GM12878 (cell line): ENCODE measurements at regions not wholly inside any gene's neighbourhood (a gene's known extent, or its start where the extent isn't known, plus 50 kb on each side); places are given as distances from the start of the nearest gene placed in this dataset.

ENCODE experiments used
- EED ChIP-seq: sonication (generic); IDR thresholded peaks from 2 replicates; pipeline ENCODE4 v1.6.1; 2016; ENCODE audit warnings: antibody characterized with exemption, low read depth
- ESRRA ChIP-seq: IDR thresholded peaks from 2 replicates; pipeline ENCODE4 v1.6.1; 2012; ENCODE audit warnings: mild to moderate bottlenecking, low read length, improper control_type of control experiment
- MYB ChIP-seq: fragments of 150-350 bp; IDR thresholded peaks from 2 replicates; pipeline ENCODE4 v1.6.1; 2014; ENCODE audit warnings: mild to moderate bottlenecking, low read depth, low read length, borderline replicate concordance
- NFXL1 ChIP-seq: fragments of 450-650 bp; IDR thresholded peaks from 2 replicates; pipeline ENCODE4 v1.6.1; 2017; ENCODE audit warnings: antibody characterized with exemption, mild to moderate bottlenecking, borderline replicate concordance
- NR2C2 ChIP-seq: IDR thresholded peaks from 2 replicates; pipeline ENCODE4 v1.6.1; 2011; ENCODE audit warnings: borderline replicate concordance, low read depth; ENCODE audit not compliant: control insufficient read depth, insufficient read length
- NRF1 ChIP-seq: conservative IDR thresholded peaks from 2 replicates; pipeline ENCODE4 v1.6.1; 2011; ENCODE audit warnings: mild to moderate bottlenecking, low read depth, low read length, improper control_type of control experiment
- SIN3A ChIP-seq: IDR thresholded peaks from 2 replicates; pipeline ENCODE4 v1.6.1; 2012; ENCODE audit warnings: low read depth, low read length, improper control_type of control experiment
- SIX5 ChIP-seq: IDR thresholded peaks from 2 replicates; pipeline ENCODE4 v1.6.1; 2011; ENCODE audit warnings: mild to moderate bottlenecking, low read depth, low read length, moderate library complexity; ENCODE audit not compliant: severe bottlenecking
- TCF12 ChIP-seq: IDR thresholded peaks from 2 replicates; pipeline ENCODE4 v1.6.1; 2011; ENCODE audit warnings: low read depth, mild to moderate bottlenecking, low read length
- TF ChIP-seq, protein P1 (sequence below): fragments of 450-650 bp; IDR thresholded peaks from 2 replicates; pipeline ENCODE4 v1.6.1; 2016; ENCODE audit warnings: mild to moderate bottlenecking, moderate library complexity, borderline replicate concordance
- TF ChIP-seq, protein P2 (sequence below): fragments of 450-650 bp; IDR thresholded peaks from 2 replicates; pipeline ENCODE4 v1.6.1; 2017; ENCODE audit warnings: mild to moderate bottlenecking

DNA sequence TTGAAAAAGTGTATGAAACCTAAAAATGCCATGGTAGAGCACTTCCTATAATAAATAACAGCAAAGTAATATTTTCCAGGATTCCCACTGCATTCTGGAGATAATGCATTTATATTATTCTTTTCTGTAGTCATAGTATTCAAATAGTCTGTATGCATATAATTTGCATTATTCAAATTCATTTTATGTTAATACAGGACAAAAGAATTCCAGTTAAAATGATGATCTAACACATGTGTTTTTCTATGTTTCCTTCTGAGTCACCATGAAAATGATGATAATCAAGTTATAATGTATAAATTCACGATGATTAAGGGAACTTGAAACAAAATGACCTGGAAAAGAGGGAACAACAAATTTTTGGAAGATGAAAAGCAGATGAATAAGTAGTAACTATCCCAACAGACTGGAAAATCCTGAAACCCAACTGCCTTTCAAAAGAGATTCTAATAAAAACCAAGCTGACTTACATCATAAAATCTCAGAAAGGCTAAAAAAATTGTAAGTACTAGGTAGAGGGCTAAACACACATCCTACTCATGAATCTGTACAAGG, 358.6 kb upstream of the PAPPA start (continued):
- TF ChIP-seq, protein P1, sequence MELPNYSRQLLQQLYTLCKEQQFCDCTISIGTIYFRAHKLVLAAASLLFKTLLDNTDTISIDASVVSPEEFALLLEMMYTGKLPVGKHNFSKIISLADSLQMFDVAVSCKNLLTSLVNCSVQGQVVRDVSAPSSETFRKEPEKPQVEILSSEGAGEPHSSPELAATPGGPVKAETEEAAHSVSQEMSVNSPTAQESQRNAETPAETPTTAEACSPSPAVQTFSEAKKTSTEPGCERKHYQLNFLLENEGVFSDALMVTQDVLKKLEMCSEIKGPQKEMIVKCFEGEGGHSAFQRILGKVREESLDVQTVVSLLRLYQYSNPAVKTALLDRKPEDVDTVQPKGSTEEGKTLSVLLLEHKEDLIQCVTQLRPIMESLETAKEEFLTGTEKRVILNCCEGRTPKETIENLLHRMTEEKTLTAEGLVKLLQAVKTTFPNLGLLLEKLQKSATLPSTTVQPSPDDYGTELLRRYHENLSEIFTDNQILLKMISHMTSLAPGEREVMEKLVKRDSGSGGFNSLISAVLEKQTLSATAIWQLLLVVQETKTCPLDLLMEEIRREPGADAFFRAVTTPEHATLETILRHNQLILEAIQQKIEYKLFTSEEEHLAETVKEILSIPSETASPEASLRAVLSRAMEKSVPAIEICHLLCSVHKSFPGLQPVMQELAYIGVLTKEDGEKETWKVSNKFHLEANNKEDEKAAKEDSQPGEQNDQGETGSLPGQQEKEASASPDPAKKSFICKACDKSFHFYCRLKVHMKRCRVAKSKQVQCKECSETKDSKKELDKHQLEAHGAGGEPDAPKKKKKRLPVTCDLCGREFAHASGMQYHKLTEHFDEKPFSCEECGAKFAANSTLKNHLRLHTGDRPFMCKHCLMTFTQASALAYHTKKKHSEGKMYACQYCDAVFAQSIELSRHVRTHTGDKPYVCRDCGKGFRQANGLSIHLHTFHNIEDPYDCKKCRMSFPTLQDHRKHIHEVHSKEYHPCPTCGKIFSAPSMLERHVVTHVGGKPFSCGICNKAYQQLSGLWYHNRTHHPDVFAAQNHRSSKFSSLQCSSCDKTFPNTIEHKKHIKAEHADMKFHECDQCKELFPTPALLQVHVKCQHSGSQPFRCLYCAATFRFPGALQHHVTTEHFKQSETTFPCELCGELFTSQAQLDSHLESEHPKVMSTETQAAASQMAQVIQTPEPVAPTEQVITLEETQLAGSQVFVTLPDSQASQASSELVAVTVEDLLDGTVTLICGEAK = no peak
- no peak for TF ChIP-seq EED
- TF ChIP-seq SIX5 = no peak
- TF ChIP-seq, protein P2, sequence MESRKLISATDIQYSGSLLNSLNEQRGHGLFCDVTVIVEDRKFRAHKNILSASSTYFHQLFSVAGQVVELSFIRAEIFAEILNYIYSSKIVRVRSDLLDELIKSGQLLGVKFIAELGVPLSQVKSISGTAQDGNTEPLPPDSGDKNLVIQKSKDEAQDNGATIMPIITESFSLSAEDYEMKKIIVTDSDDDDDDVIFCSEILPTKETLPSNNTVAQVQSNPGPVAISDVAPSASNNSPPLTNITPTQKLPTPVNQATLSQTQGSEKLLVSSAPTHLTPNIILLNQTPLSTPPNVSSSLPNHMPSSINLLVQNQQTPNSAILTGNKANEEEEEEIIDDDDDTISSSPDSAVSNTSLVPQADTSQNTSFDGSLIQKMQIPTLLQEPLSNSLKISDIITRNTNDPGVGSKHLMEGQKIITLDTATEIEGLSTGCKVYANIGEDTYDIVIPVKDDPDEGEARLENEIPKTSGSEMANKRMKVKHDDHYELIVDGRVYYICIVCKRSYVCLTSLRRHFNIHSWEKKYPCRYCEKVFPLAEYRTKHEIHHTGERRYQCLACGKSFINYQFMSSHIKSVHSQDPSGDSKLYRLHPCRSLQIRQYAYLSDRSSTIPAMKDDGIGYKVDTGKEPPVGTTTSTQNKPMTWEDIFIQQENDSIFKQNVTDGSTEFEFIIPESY = no peak
- TF ChIP-seq NFXL1 = no peak
- TF ChIP-seq NRF1 = no peak
- no peak for TF ChIP-seq TCF12
- TF ChIP-seq NR2C2 = no peak
- no peak for TF ChIP-seq SIN3A
- no peak for TF ChIP-seq ESRRA
- no peak for TF ChIP-seq MYB
